GM18517 (cell line): ENCODE measurements at regions not wholly inside any gene's neighbourhood (a gene's known extent, or its start where the extent isn't known, plus 50 kb on each side); places are given as distances from the start of the nearest gene placed in this dataset.
"Not testable (repeated sequence)": the region's sequence is repeated elsewhere in the genome, so short reads cannot be mapped to it uniquely, and the experiment has no call there.

Source experiments
- ATAC-seq: cut with Tn5 transposase; IDR thresholded peaks from one replicate; pipeline ENCODE4 v1.9.1; 2021; ENCODE audit warnings: mild to moderate bottlenecking, moderate library complexity; ENCODE audit not compliant: unreplicated experiment

GRCh38 chr10:16231176-16231575, 205.6 kb upstream of the PTER start:
- ATAC-seq, result no peak

GRCh38 chr10:16231734-16232435, 204.9 kb upstream of the PTER start:
- ATAC-seq, result no peak

- ATAC-seq, result no peak
Measured at GRCh38 chr10:16232441-16232840, 204.4 kb upstream of the PTER start.

DNA sequence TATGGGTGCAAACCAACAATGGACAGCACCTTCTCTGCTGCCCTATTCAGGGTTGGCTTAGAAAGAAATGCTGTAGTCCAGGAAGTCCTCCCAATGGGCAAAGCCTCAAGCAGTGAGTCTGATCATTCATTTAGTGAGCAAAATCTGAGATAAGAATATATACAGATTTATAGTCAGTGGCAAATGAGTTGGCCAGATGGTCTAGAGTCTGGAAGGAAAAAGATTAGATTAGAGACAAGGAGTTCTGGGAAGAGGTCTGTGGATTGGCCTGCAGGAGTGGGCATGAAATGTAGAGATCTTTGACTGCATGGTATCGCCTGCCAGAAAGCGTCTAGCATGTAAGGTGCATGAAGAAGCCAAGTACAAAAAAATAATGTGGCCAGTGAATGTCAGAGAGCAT, 201.9 kb upstream of the PTER start:
- ATAC-seq, result no peak

DNA sequence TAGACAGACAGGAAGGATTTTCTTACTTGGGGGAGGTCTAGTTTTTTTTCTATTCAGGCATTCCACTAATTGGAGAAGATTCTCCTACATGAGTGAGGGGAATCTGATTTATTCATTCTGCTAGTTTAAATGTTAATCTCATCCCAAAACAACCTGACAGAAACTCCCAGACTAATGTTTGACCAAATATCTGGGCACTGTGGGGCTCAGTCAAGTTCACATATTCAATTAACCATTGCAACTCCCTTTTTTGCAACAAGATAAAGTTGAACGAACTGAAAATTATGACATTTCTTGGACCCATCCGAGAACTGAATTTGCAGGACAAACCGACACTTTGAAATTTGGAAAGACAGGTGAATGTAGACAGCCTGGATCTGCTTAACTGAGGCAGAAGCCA, 194.4 kb upstream of the PTER start:
- no peak for ATAC-seq

DNA sequence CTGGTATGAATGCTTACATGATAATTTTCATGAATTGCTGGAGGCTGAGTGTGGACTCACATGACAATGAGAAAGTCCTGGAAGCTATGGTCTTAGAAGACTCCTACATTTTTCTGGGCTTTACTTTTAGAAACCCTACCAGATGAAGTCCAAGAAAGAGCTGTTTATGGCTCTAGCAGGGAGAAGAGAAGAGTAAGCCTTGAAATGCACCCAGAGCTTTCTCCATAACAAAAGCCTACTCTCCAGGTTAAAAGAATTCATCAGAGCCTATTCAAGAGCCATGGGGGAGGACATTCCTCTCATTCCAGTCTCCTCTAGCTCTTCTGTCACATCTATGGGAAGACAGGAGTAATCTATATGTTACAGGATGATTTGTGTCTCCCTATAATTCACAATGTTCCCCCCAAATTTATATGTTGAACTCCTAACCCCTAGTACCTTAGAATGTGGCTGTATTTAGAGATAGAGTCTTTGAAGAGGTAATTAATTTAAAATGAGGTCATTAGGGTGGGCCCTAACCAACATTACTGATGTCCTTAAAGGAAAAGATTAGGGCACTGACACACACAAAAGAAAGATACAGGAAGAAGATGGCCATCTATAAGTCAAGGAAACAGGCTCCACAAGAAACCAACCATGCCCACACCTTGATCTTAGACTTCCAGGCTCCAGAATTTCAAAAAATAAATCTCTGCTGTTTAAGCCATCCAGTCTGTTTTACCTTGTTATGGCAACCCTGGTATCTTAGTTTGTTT, 193.8 kb upstream of the PTER start:
- no peak for ATAC-seq

- ATAC-seq, result not testable (repeated sequence)
Measured at GRCh38 chr10:16250136-16250535, 186.7 kb upstream of the PTER start.

- no peak for ATAC-seq
Measured at GRCh38 chr10:16256336-16256735, 180.5 kb upstream of the PTER start.

GRCh38 chr10:16258291-16259040, 178.3 kb upstream of the PTER start:
- no peak for ATAC-seq

DNA sequence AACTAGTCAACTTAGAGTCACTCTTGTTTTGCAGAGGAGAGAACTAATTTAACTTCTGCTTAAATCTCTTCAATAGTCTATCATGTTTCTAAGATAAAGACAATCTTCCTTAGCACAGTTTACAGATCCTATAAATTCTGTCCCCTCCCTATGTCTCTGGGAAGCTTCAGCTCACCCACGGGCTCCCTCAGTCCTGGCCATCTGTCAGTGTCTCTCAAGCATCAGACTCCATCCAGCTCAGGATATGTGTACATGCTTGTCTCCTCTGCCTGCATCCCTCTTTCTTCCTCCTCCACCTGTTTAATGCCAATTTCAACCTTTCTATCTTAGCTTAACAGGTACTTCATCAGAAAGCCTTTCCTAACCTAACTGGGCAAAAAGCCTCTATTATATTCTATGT, 177.1 kb upstream of the PTER start:
- ATAC-seq, result no peak

GRCh38 chr10:16260388-16260787, 176.4 kb upstream of the PTER start:
- no peak for ATAC-seq

DNA sequence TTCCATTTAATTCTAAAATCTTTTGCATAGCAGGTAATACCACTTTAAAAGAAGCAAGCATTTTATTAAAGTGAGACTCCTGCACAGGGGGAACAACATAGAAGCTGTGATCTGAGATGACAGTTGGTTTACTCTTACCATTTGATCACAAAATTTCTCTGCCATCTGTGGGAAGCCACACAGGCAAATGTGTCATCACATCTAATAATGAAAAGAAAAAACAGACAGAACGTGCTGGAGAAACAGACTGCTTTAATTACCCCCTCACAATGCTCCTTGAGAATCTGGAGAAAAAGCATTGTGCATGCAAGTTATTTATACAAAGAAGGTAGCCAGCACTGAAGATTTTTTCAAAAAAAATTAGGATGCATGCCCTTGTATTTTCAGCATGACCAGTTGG, 165.2 kb upstream of the PTER start:
- no peak for ATAC-seq

DNA sequence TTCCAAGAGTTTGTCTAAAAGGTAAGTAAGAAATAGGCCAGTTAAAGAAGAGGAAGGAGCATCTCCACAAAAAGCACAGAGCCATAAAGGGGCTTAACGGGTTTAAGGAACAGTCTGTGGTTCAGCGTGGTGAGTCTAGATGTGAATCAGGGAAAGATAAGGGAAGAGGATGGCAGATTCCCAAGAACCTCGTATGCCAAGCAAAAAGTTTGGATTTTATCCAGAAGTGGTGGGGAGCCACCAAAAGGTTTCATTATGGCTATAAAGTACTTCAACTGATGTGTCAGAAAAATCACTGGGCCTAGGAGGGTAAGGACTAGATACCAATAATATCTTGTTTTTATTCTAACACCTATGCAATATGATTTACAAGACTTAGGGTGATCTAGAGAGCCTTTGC, 161.9 kb upstream of the PTER start:
- no peak for ATAC-seq

GRCh38 chr10:16280595-16280994, 156.2 kb upstream of the PTER start:
- no peak for ATAC-seq

DNA sequence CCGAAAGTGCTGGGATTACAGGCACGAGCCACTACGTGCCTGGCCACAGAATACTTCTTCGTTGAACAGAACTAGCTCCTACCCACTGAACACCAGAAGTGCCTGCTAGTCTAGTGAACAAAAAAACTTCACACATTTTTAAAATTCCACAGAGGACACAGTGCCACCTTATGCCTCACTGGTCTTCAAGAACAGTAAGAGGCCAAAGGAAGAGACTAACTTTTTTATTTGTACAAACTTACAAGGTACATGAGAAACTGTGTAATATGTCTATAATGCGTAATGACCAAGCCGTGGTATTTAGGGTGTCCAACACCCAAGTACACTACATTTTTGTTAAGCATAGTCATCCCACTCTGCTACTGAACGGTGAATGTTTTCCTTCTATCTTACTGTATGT, 144.4 kb upstream of the PTER start:
- ATAC-seq, result no peak

- no peak for ATAC-seq
Measured at GRCh38 chr10:16297069-16297468, 139.7 kb upstream of the PTER start.

DNA sequence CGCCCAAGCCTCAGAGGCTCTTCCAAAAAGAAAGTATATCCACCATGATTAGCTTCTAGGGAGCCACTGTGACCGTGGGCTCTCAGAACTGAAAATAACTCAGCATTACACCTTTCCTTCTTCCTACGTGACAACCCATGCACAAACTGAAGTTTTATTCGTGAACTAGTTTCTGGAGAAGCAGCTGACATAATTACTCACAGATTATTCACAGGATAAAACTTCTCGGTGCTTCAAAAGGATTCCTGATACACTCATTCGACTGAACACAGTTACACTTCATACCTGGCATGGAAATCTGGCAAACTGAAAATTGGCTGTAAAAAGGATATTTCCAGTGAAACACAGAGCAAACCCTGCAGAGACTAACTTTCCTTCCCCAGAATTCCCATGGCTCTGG, 139.2 kb upstream of the PTER start:
- ATAC-seq, result no peak

GRCh38 chr10:16304311-16304710, 132.5 kb upstream of the PTER start:
- no peak for ATAC-seq

DNA sequence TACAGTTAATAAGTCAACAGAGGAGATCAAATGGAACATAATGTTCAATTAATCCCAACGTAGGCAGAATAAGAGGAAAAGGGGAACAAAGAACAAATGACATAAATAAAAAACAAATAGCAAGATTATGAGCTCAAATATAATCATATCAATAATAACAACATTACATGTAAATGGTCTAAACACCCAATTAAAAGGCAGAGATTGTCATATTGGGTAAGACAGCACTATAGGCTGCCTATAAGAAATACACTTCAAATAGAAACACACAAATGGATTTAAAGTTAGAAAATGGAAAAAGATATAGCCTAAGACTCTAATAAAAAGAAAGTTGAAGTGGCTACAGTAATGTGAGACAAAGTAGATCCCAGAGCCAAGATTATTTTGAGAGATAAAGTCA, 126.4 kb upstream of the PTER start:
- ATAC-seq, result no peak

- ATAC-seq, result no peak
Measured at GRCh38 chr10:16314259-16314658, 122.6 kb upstream of the PTER start.

GRCh38 chr10:16316733-16317390, 119.9 kb upstream of the PTER start:
- ATAC-seq, result no peak
